Skin epidermis (tissue), 12 donors: ENCODE measurements at regions not wholly inside any gene's neighbourhood (a gene's known extent, or its start where the extent isn't known, plus 50 kb on each side); places are given as distances from the start of the nearest gene placed in this dataset.

ENCODE experiments used
- H3K27ac ChIP-seq, 21 experiments: fragments of 200-600 bp; sonication (generic) in 11 of 21; one replicate each; pipeline ENCODE4 v1.5.0; 2020; ENCODE audit warnings: mild to moderate bottlenecking in 3 of 21, inconsistent platforms in 2 of 21, moderate library complexity in 2 of 21
- H3K4me3 ChIP-seq, 7 experiments: fragments of 200-600 bp; sonication (generic) in 2 of 7; one replicate each; pipeline ENCODE4 v1.5.0; 2020; ENCODE audit warnings: inconsistent platforms in 2 of 7, mild to moderate bottlenecking in 2 of 7, moderate library complexity in 1 of 7

DNA sequence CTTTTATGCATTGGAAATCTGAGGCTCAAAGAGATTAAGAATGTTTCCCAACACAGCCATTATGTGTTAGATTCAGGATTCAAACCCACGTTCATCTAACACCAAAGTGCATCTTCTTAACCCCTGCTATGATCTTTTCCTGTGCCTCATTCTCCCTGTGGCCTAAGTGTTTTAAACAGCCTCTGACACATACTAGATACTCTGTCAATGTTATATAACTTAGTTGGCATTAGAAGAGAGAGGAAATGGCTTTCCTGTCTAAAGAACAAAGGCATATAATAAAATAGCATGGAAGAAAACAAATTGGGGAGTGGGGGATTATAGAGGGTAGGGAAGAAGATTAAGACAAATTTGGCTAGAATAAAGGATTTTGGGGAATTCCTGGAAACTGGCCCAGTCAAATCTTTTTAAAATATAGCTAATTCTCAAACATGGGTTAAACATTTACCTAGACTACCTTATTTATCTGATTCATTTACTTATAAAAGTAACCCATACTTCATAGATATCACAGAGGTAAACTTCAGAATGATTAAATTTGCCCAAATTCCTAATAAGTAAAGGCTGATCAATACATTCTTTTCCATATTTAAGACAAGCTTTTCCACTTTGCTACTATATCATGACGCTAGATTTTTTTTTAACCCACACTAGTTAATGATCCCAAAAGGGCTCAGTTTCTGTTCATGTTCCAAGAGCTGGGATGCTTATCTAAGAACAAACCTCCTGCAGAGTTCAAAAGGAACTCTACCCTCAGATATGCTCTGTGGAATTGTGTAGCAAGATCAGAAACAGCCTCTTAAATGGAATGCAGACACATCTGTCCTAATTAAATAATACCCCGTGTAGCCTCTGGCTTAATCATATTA lies 122.9 kb upstream of the PTPRG start:
- no peak overlapping the region for H3K4me3 ChIP-seq

DNA sequence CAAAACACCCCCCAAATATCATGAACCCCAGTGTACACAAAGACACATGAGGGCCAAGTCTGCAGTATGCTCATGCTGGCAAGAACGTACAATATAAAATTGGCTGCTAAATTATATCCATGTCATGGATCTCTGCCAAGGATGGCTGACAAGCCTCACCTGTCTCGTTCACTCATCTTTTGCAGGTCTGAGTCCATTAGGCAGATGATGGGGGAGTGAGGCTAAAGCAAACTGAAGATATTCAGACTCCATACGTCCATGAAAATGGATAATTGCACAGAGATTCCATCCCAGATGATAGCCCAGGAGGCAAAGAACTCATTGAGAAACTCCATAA lies 122.3 kb upstream of the PTPRG start:
- no peak overlapping the region for H3K27ac ChIP-seq

More for the DNA sequence above, 122.9 kb upstream of the PTPRG start:
- H3K27ac ChIP-seq, result no peak overlapping the region

DNA sequence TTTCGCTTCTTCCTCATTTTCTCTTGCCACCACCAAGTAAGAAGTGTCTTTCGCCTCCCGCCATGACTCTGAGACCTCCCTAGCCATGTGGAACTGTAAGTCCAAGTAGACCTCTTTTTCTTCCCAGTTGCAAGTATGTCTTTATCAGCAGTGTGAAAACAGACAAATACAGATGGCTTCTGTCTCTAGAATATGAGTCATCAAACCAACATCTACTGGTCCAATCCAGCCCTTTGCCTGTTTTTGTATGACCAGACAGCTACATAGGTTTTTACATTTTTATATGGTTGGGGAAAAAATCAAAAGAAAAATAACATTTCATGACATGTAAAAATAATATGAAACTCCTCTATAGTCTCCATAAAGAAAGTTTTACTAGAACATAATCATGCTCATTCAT lies 118.7 kb upstream of the PTPRG start:
- no peak overlapping the region for H3K4me3 ChIP-seq
- no peak overlapping the region for H3K27ac ChIP-seq

More for the DNA sequence above, 122.3 kb upstream of the PTPRG start:
- no peak overlapping the region for H3K4me3 ChIP-seq

DNA sequence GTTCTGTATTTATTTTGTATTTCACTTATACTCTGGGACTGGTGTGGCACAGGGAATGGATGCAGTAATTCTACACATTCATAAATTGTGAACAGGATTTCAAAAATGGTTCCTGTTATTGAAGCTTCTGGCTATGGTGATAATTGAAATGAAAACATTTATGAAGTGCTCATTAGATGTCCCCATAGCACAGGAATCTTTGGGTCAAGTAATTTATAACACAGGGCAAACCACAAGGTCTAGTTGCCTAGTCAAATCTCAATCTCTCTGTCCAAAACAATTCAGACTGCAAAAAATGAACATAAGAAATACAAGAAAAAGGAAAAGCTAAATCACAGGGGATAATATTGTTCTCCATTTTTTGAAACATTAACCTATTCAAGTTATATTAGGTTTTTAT lies 117.5 kb upstream of the PTPRG start:
- Histone ChIP-seq H3K4me3 (no peak overlapping the region), H3K27ac (no peak overlapping the region)

DNA sequence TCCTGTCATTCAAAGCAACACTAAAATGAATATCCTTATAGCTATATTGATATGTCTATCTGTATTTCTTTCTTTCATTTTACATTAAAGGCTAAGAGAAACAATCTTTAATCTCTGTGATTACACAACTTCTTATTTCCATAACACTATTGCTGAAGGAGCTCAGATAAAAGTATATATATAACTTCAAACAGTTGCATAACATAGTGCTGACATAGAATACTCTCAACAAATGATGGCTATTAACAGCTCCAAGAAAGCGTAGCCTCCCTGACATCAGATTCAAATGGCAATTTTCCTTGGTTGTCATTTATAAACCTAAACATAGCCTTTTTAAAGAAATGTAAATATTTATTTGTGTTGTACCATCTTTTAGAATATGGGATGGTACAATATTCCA lies 116.6 kb upstream of the PTPRG start:
- H3K4me3 ChIP-seq, result no peak overlapping the region
- no peak overlapping the region for H3K27ac ChIP-seq

DNA sequence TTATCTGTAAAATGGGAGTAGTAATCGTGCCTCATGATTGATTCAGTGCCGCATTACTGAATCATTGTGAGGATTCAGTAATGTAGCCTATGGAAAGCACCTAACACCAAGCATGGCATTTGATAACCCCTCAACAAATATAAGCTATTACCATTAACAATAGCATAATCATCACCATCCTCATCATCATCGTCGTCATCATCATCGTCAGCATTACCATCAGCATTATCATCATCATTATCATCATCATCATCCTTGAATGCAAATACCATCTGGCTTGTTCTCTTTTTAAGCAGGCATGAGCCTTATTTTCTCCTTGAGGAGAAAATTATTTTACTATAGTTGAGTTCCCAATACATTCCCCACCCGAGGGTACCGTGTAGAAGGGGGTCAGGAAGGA lies 115.4 kb upstream of the PTPRG start:
- Histone ChIP-seq H3K4me3 (no peak overlapping the region), H3K27ac (no peak overlapping the region)

DNA sequence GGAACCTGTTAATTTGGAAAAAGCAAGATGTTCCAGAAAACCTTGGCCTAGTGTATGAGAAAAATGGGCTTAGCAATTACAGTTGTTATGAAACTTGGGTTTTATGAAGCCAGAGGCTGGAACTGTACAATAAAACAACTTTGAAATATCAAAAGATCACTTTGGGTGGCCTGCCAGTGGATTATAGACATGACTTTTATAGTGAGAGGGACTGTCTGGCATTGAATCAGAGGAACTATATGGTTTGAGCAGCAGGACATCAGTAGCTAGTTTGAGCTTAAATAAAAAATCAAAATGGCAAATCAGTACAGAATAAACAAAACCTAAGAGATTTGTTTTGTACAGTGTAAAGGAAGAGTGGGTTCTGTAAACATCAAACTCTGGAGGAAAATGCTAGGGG lies 115.0 kb upstream of the PTPRG start:
- no peak overlapping the region for H3K27ac ChIP-seq
- H3K4me3 ChIP-seq, result no peak overlapping the region

DNA sequence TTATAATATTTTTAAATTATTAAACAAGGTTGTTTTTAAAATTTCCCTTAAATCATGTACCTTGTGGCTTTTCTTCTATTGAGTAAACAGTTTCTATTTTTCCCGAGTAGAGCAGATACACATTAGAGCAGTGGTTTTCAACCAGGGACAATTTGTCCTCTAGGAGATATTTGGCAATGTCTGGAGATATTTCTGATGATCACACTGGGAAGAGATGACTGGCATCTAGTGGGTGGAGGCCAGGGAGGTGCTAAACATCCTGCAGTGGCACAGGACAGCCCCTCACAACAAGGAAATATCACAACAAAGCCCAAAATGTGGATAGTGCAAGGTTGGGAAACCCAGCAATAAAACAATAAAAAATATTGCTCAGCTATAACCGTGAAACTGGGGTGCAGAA lies 113.0 kb upstream of the PTPRG start:
- no peak overlapping the region for H3K27ac ChIP-seq
- no peak overlapping the region for H3K4me3 ChIP-seq

DNA sequence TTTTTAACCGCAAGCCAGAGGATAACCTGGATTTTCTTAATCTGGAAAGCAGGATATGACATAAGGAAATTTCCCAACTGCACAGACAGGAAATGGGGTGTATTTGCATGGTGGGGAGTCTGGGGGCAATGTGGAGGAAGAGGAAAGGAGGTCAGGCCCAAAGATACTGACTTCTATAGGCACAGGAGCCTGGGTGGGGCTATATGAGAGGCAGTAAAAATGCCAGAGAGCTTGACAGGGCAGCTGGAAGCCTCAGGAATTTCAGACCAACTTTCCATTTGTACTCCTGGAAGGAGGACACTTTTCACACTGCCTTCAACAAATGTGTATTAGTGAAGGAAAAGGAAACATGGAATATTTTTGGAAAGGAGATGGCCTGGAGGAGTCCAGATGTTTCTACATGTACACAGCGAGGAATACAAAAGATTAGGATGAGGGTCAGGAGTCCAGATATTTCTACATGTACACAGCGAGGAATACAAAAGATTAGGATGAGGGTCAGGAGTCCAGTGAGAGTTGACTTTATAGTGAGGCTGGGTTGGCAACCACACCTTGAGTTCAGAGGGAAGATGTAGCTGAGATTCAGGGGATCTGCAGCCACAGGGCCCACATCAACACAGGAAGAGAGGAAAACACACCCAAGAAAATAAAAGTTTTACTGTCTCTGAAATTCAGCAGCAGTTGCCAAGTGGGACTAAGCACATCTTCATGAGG lies 111.9 kb upstream of the PTPRG start:
- no peak overlapping the region for H3K27ac ChIP-seq

DNA sequence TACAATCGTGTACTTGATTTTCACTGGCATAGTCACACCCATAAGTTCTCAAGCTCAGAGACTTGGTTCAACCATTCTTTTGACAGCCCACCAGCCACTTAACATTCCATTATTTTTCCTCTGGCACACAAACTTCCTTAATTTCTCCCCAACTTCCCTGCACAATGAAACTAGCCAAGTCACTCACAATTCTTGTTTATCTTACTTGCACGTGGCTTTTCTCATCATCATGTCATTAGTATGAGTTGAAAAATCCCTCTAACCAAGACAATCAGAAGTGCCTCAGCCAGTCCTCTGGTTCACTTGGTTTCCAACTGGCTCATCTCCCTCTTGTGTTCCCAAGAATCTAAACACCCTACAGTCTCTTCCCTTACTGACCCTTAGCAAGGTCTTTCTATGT lies 110.5 kb upstream of the PTPRG start:
- no peak overlapping the region for H3K4me3 ChIP-seq
- no peak overlapping the region for H3K27ac ChIP-seq

More for the DNA sequence above, 111.9 kb upstream of the PTPRG start:
- H3K4me3 ChIP-seq, result no peak overlapping the region

DNA sequence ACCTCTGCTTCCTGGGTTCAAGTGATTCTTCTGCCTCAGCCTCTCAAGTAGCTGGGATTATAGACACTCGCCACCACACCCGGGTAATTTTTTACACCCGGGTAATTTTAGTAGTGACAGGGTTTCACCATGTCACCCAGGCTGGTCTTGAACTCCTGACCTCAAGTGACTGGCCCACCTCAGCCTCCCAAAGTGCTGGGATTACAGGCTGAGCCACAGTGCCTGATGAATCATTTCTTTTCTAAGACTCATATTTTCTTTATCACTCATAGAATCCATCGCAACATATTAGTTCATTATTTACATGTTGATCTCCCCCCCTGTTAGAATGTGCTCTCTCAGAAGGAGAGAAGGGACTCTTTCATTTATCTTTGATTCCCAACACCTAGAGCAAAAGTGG lies 109.5 kb upstream of the PTPRG start:
- no peak overlapping the region for H3K4me3 ChIP-seq
- no peak overlapping the region for H3K27ac ChIP-seq

DNA sequence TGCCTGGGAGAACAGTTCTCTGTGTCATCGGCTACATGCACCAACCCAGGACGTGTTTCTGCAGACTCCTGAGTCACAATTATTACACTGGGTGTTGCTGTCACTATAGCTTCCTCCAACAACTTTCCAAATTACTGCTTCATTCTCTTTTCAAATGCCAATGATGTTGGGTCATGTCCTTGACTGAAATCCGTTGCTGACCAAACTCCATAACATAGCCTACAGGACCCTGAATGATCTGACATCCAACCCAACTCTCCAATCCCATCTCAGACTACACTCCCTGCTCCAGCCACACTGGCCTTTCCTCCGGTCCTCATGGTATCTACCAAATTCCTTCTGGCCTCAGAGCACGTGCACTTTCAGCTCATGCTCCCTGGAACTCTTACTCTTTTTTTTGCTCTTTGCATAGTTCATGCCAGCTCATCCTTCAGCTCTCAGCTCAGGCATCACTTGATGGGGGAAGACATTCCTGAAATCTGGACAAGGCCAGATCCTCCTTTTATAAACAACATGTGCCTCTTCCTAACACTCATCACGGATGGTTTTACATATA lies 108.8 kb upstream of the PTPRG start:
- Histone ChIP-seq H3K4me3 (no peak overlapping the region), H3K27ac (no peak overlapping the region)

DNA sequence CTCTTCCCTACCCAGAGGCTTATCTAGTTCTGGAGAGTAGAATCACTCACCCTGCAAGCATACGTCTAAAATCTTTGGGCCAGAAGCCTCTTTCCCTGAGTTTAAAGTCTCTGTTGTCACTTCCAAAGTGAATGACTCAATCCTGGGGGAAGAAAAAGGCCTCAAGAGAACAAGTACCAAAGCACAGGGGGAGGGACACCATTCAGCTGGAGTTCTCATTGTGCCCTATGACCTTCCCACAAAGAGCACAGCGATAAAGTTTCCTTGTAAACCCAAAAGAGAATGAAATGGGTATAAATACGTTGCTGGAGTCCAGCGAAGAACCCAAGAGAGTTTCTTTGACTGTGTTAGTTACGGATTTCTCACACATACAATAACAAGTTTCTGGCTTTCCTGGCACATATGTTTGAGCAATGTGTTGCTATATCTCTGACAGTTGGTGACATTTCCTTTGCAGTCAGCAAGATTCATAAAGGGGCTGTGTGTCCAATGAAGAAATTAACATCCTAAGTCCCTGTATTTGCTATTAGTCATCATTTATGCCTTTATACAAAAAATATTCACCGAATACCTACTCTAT lies 107.3 kb upstream of the PTPRG start:
- no peak overlapping the region for H3K4me3 ChIP-seq

DNA sequence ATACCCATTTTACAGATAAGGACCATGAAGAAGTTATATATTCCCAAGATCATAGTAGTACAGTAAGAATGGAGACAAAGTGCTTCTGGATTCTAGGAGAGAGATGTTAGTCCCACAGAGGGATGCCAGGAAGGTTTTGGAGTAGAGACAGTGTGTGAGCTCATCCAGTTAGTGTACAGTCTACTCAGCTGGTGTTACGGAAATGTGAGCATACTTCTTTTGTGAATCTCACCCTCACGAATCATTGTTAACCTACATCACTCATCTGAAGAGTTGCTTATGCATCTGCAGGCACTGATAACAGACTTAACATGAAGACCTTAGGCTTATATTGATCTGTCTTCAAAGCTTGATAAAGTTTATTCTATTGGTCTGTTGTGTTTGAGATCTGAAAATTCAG lies 106.6 kb upstream of the PTPRG start:
- H3K27ac ChIP-seq, result no peak overlapping the region
- no peak overlapping the region for H3K4me3 ChIP-seq

More for the DNA sequence above, 107.3 kb upstream of the PTPRG start:
- no peak overlapping the region for H3K27ac ChIP-seq

DNA sequence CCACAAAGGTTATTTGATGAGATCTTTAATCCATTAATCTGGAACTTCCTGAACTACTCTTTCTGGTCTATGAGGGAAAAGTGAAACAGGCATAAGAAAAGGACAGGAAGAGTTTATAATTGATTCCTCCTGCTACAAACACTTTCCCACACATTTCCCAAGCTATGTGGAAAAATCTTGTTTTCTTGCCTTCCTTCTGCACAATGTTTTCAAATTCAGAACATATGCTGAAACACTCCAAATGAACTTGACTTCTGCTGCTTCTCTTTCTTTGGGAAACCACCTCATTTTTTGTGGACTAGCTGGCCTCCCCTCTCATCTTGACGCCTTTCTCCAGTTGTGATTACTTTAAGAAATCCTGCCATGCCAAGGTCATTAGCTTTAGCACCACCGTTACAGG lies 100.7 kb upstream of the PTPRG start:
- peak overlapping the region in 1 of 21 experiments; percentile 9 for H3K27ac ChIP-seq
- no peak overlapping the region for H3K4me3 ChIP-seq

DNA sequence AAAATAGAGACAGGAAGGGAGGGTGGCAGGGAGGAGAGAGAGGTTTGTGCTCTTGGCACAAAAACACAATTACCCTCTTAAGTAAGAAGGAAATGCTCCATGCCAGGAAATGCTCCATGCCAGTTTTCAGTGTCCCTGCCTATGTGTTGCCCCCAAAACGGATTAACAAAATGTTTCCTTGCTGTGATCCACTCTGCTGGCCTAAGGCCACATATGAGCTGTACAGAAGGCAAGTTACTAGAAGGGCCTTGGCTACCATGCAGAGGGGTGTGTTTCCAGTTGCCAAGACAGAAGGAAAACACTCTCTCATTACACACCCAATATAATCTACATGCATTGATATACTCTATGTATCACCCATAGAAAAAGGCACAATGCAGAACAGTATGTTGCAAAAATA lies 98.2 kb upstream of the PTPRG start:
- no peak overlapping the region for H3K4me3 ChIP-seq
- no peak overlapping the region for H3K27ac ChIP-seq

DNA sequence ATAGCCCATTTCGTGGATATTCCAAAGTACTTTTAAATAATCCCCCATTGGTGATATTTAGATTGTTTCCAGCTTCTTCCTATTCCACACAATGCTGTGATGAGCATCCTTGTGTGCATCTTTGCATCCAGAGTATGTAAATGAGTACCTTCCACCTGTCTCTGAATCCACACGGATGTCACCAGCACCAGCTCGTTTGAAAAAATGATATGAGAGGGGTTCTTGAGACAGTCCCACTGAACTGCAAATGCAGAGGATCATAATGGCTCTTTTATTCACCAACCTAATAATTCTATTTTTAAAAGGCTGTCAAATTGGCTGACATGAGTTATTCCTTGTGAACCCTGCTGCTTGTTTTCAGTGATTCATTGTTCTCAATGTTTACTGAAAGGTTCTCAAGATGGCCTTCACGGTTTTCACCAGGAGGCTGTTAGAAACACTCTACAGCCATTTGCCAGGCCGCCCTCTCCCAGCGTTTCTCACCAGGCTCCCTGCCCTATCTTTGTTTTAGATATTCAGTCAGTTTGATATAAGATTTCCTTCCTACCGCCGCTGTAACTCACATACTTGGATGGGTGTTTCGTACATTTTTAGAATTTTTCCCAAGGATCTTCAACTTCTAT lies 96.7 kb upstream of the PTPRG start:
- Histone ChIP-seq H3K4me3 (no peak overlapping the region), H3K27ac (no peak overlapping the region)

DNA sequence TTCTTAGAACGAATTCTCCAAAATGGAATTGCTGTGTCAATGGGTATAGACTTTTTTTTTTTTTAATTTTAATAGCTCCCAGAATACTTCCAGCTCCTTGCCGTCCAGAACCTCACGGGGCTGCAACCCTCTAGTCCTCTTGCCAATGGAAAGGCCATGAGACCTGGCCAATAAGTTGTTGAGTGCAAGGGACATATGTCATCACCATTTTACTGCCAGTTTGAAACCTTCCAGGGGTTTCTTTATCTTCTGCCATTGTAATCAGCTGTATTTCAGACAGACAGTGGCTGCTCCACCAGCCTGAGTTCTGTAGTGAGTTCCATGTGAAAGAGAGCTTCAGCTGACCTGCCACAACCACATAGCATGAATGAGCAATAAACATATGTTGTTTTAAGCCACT lies 95.0 kb upstream of the PTPRG start:
- Histone ChIP-seq H3K4me3 (no peak overlapping the region), H3K27ac (no peak overlapping the region)

DNA sequence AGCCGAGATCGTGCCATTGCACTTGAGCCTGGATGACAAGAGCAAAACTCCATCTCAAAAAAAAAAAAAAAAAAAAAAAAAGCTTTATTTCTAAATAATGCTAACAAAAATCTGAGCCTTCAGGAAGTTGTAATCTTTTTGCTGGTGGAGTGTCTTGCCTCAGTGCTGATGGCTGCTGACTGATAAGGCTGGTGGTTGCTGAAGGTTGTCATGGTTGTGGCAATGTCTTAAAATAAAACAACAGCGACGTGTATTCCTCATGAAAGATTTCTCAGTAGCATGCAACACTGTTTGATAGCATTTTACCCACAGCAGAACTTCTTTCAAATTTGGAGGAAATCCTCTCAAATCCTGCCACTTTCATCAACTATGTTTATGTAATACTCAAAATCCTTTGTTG lies 77.4 kb upstream of the PTPRG start:
- H3K4me3 ChIP-seq, result no peak overlapping the region
- H3K27ac ChIP-seq, result no peak overlapping the region

DNA sequence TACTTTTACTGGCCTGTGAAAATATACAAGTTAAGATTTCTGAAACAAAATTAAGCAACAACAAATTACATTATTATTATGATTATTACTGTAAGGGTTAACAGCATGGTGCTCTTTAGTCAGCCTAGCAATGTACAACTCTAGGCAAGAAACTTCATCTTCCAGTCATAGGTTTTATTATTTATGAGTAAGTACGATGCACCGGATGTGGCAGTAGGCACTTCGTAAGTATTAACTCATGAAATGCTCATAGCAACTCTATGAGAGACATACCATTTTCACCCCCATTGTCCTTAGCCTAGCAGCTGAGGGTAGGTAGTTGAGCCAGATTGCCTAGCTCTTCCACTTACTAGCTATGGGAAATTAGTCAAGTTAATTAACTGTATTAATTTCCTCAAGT lies 68.0 kb upstream of the PTPRG start:
- H3K27ac ChIP-seq, result no peak overlapping the region
- no peak overlapping the region for H3K4me3 ChIP-seq
